ENCODE measurements at regions not wholly inside any gene's neighbourhood (a gene's known extent, or its start where the extent isn't known, plus 50 kb on each side); places are given as distances from the start of the nearest gene placed in this dataset.

DNA sequence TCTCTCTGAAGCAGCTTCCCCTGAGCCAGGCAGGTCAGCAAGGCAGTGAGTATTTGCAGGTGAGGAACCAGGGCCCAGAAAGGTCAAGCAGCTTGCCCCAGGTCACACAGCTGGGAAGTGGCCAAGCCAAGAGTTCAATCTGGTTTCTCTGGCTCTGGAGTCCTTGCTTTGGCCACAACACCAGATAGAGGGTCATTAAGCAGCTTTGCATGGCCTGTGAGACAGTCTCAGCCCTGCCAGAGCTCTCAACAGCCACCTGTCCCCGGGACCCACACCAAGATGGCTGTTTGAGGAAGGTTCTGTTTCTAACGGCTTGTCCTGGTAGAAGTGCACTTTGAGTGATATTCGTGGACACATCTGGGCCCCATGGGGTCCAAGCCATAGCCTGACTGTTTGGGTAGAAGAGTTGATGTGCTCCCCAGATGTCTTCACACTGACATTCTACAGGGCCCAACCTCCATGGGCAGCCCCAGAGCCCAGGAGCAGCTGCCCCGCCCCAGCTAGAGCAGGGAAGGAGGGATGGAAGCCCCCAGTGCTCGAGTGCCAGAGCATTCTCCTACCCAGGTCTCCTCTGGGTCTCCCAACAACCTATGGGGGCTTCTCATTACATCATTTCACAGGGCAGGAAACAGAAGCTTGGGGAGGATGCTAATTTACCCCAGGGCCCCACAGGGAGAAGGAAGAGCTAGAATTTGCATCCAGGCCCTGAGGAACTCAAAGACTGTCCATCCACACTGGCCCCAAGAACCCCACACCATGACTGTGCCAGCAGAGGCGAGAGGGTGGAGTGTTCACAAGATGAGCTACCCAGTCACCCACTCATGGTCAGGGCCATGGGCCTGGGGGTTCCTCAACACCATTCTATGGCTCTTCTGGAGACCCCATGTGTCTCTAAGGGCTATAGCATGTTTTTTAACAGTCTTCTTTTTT is 107.3 kb upstream of the CDH5 start:
- H2AK9ac ChIP-seq (replicated peaks; ENCODE audit: low read depth, low read length, poor library complexity), result no peak overlapping the region
- no peak overlapping the region for H2BK120ac ChIP-seq (ENCODE audit: low read depth, low read length)
- in situ Hi-C loops (cut with MboI; ENCODE audit: low sequenced_read_pairs), result no loop called here
- H3K4me1 ChIP-seq (ENCODE audit: control insufficient read depth, insufficient read depth, low read length), result peaks cover 6% of the 10 kb centered on the region; the same call in 1 of the 2 replicates
- no peaks in the 10 kb centered on the region for H3K36me3 ChIP-seq (ENCODE audit: control insufficient read depth, insufficient read depth, low read length)
- no peak overlapping the region for H3K9ac ChIP-seq (ENCODE audit: low read depth, low read length)
- H2AK5ac ChIP-seq (ENCODE audit: low read depth, low read length), result no peak overlapping the region
- H3K14ac ChIP-seq (replicated peaks; ENCODE audit: low read depth, low read length), result no peak overlapping the region
- H4K20me1 ChIP-seq (ENCODE audit: insufficient read depth, low read length), result no peaks in the 10 kb centered on the region
- H3K9me3 ChIP-seq (ENCODE audit: control insufficient read depth, insufficient read depth, low read length), result no peaks in the 10 kb centered on the region; the same call in 1 of the 2 replicates
- no peaks in the 10 kb centered on the region for H3K79me1 ChIP-seq (ENCODE audit: low read depth in 1 of 2, low read length in 2 of 2)
- ChIA-PET POLR2A (ENCODE audit: unreplicated experiment) (no interaction called here), CTCF (no interaction called here)
- dilution Hi-C loops (cut with HindIII; ENCODE audit: low sequenced_read_pairs, unreplicated experiment), result no loop called here
- DNase-seq, result no peak
- no peak for ATAC-seq (ENCODE audit: low read depth)
- no peak overlapping the region for H3K23ac ChIP-seq (ENCODE audit: low read depth, low read length)
- no peak overlapping the region; the same call in 1 of the 2 replicates for H2BK20ac ChIP-seq (ENCODE audit: low read depth, low read length)
- H3K4me3 ChIP-seq (ENCODE audit: insufficient read depth, low read depth, low read length), result no peak overlapping the region
- H4K8ac ChIP-seq (ENCODE audit: low read depth in 2 of 2, low read length in 2 of 2), result no peak overlapping the region
- H4K91ac ChIP-seq (ENCODE audit: insufficient read depth, low read depth, low read length), result no peak overlapping the region; the same call in 1 of the 2 replicates
- no peak overlapping the region for H3K4ac ChIP-seq (ENCODE audit: low read depth, low read length)
- TF ChIP-seq MAZ (IDR thresholded peaks at IDR 0.05; ENCODE audit: borderline replicate concordance, low read depth, low read length), result no peak
- TF ChIP-seq CHD1 (IDR thresholded peaks at IDR 0.05; ENCODE audit: low read depth, low read length), result no peak
- no peak for TF ChIP-seq POLR2A (IDR thresholded peaks at IDR 0.05; ENCODE audit: low read depth, low read length)
- TF ChIP-seq MXI1 (IDR thresholded peaks at IDR 0.05; ENCODE audit: borderline replicate concordance, low read depth, low read length), result no peak
- TF ChIP-seq RAD21 (IDR thresholded peaks at IDR 0.05; ENCODE audit: low read length), result no peak
- intact Hi-C loops (cut with micrococcal nuclease), result no loop called here
- H3K27me3 ChIP-seq (ENCODE audit: control insufficient read depth, insufficient read depth, low read length), result no peaks in the 10 kb centered on the region
- H2AFZ ChIP-seq (replicated peaks; ENCODE audit: low read length, poor library complexity), result no peak overlapping the region
- no CpG with 5 or more reads among the region's 6 CpGs for WGBS, 2 experiments (ENCODE audit: extremely low coverage in 2 of 2, insufficient read length in 1 of 2)
- BruUV-seq (replicated peaks), result no TSS peak
- no peak overlapping the region for H4K5ac ChIP-seq (ENCODE audit: low read depth, low read length)
- no peak overlapping the region for H2BK15ac ChIP-seq (ENCODE audit: low read depth, low read length)
- no peak overlapping the region for H2BK5ac ChIP-seq (ENCODE audit: low read depth, low read length, poor library complexity, severe bottlenecking)
- no peak overlapping the region for H3K27ac ChIP-seq (ENCODE audit: insufficient read depth, low read length)
- no peak overlapping the region for H3K18ac ChIP-seq (ENCODE audit: low read depth, low read length)
- H3K56ac ChIP-seq (ENCODE audit: extremely low read depth, insufficient read depth, low read length), result no peak overlapping the region
- H3K9me1 ChIP-seq (ENCODE audit: insufficient read depth, low read length), result peaks cover 3% of the 10 kb centered on the region; the same call in 1 of the 2 replicates
- H3K4me2 ChIP-seq (ENCODE audit: low read depth, low read length), result no peak overlapping the region
